Neural progenitor cell (in vitro differentiated cells): ENCODE measurements at regions not wholly inside any gene's neighbourhood (a gene's known extent, or its start where the extent isn't known, plus 50 kb on each side); places are given as distances from the start of the nearest gene placed in this dataset.

Experiments
- DNase-seq: peaks from one replicate; pipeline ENCODE4 v3.0.0-alpha.2; 2016; ENCODE audit warnings: low spot score
- H2AFZ ChIP-seq: fragments of 200-600 bp; sonication (generic); replicated peaks from 2 replicates; pipeline ENCODE4 v1.6.1; 2016; ENCODE audit warnings: antibody characterized with exemption
- H3F3A ChIP-seq: fragments of 200-600 bp; sonication (generic); 2 replicates; pipeline ENCODE4 v1.6.1; 2016; ENCODE audit warnings: antibody characterized with exemption, low read depth
- H3K27ac ChIP-seq: fragments of 200-600 bp; sonication (generic); 2 replicates; pipeline ENCODE4 v1.5.1; 2016; ENCODE audit warnings: mild to moderate bottlenecking
- H3K27me3 ChIP-seq: fragments of 200-600 bp; sonication (generic); 2 replicates; pipeline ENCODE4 v1.6.1; 2016; ENCODE audit warnings: mild to moderate bottlenecking, moderate library complexity
- H3K36me3 ChIP-seq: fragments of 200-600 bp; sonication (generic); 2 replicates; pipeline ENCODE4 v1.5.1; 2016
- H3K4me1 ChIP-seq: fragments of 200-600 bp; sonication (generic); 2 replicates; pipeline ENCODE4 v1.6.1; 2016; ENCODE audit warnings: mixed run types
- H3K4me2 ChIP-seq: fragments of 200-600 bp; sonication (generic); 2 replicates; pipeline ENCODE4 v1.6.1; 2016
- H3K4me3 ChIP-seq: fragments of 200-600 bp; sonication (generic); 2 replicates; pipeline ENCODE4 v1.5.1; 2016
- H3K79me2 ChIP-seq: fragments of 200-600 bp; sonication (generic); 2 replicates; pipeline ENCODE4 v1.6.1; 2016; ENCODE audit warnings: low read depth
- H3K9ac ChIP-seq: fragments of 200-600 bp; sonication (generic); 2 replicates; pipeline ENCODE4 v1.6.1; 2016
- H3K9me3 ChIP-seq: fragments of 200-600 bp; sonication (generic); 2 replicates; pipeline ENCODE4 v1.5.1; 2016; ENCODE audit warnings: low read depth
- H4K20me1 ChIP-seq: fragments of 200-600 bp; sonication (generic); 2 replicates; pipeline ENCODE4 v1.6.1; 2016; ENCODE audit warnings: low read depth
- H3K27ac Mint-ChIP-seq: 3 replicates; pipeline ENCODE4 v1.8.0; 2021; ENCODE audit warnings: mixed read lengths
- H3K27me3 Mint-ChIP-seq: 2 replicates; pipeline ENCODE4 v1.8.0; 2022; ENCODE audit warnings: low read depth, mild to moderate bottlenecking, inconsistent platforms, moderate library complexity, mixed read lengths; ENCODE audit not compliant: insufficient read depth
- H3K36me3 Mint-ChIP-seq: 3 replicates; pipeline ENCODE4 v1.8.0; 2021; ENCODE audit warnings: mixed read lengths
- H3K4me1 Mint-ChIP-seq: 3 replicates; pipeline ENCODE4 v1.8.0; 2021; ENCODE audit warnings: mixed read lengths
- H3K4me3 Mint-ChIP-seq: 3 replicates; pipeline ENCODE4 v1.8.0; 2021; ENCODE audit warnings: mild to moderate bottlenecking, moderate library complexity, mixed read lengths
- H3K9me3 Mint-ChIP-seq: 3 replicates; pipeline ENCODE4 v1.8.0; 2020; ENCODE audit warnings: mixed read lengths
- CTCF ChIP-seq: fragments of 200-600 bp; sonication (generic); IDR thresholded peaks from 2 replicates; pipeline ENCODE4 v1.5.1; 2017; ENCODE audit warnings: antibody characterized with exemption, mild to moderate bottlenecking
- EZH2 ChIP-seq: fragments of 200-600 bp; sonication (generic); IDR thresholded peaks from 2 replicates; pipeline ENCODE4 v1.6.1; 2017; ENCODE audit warnings: antibody characterized with exemption, mild to moderate bottlenecking, moderate library complexity
- EZH2phosphoT487 ChIP-seq: fragments of 200-600 bp; sonication (generic); IDR thresholded peaks from 2 replicates; pipeline ENCODE4 v1.6.1; 2017; ENCODE audit warnings: antibody characterized with exemption

GRCh38 chr2:160612266-160612856, 118.8 kb upstream of the RBMS1 start:
- no peak overlapping the region for H3K4me2 ChIP-seq
- Mint-ChIP-seq H3K4me1 (peaks cover 2% of the 10 kb centered on the region), H3K4me3 (no peak overlapping the region), H3K27ac (no peak overlapping the region), H3K9me3 (peaks cover 4% of the 10 kb centered on the region), H3K27me3 (no peaks in the 10 kb centered on the region), H3K36me3 (peaks cover 2% of the 10 kb centered on the region)
- no peak for DNase-seq
- no peaks in the 10 kb centered on the region for H3K4me1 ChIP-seq
- no peaks in the 10 kb centered on the region for H3K36me3 ChIP-seq
- no peak overlapping the region for H3K9ac ChIP-seq
- H2AFZ ChIP-seq = no peak overlapping the region
- H3K9me3 ChIP-seq = no peaks in the 10 kb centered on the region
- H3F3A ChIP-seq = no peaks in the 10 kb centered on the region
- no peaks in the 10 kb centered on the region for H3K79me2 ChIP-seq
- no peaks in the 10 kb centered on the region for H4K20me1 ChIP-seq
- H3K27me3 ChIP-seq = no peaks in the 10 kb centered on the region
- H3K4me3 ChIP-seq = no peak overlapping the region
- TF ChIP-seq EZH2 (no peak), CTCF (no peak), EZH2phosphoT487 (no peak)
- no peak overlapping the region for H3K27ac ChIP-seq

- TF ChIP-seq CTCF (no peak), EZH2phosphoT487 (no peak), EZH2 (no peak)
- Histone ChIP-seq H3K79me2 (no peaks in the 10 kb centered on the region), H3K27ac (no peak overlapping the region), H3K9me3 (no peaks in the 10 kb centered on the region), H3F3A (no peaks in the 10 kb centered on the region), H3K27me3 (no peaks in the 10 kb centered on the region), H2AFZ (no peak overlapping the region), H3K9ac (no peak overlapping the region), H3K36me3 (no peaks in the 10 kb centered on the region), H3K4me3 (no peak overlapping the region), H3K4me2 (no peak overlapping the region), H4K20me1 (no peaks in the 10 kb centered on the region), H3K4me1 (no peaks in the 10 kb centered on the region)
- Mint-ChIP-seq H3K4me3 (no peak overlapping the region), H3K27me3 (no peaks in the 10 kb centered on the region), H3K36me3 (peaks cover 2% of the 10 kb centered on the region), H3K4me1 (peaks cover under 1% of the 10 kb centered on the region), H3K9me3 (peaks cover 4% of the 10 kb centered on the region), H3K27ac (no peak overlapping the region)
- DNase-seq = no peak
These were observed 120.0 kb upstream of the RBMS1 start for GRCh38 chr2:160613466-160614153.

DNA sequence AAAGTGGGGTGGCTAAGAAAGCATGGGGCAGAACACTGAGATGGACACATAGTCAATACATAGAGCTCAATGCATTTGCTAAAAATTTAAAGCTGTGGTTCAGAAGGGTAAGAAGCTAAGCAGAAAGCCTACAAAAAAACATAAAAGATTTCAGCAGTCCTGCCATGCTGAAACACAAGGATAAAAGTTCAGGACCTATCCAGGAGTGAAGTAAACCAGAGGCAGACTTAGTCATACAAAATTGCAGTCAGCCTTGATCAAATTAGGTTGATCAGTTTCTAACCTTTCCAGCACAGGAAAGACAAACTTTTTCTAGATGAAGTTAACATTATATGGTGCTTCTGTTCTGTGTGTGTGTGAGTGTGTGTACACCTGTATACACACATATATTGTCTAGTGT, 120.8 kb upstream of the RBMS1 start:
- H3K9me3 Mint-ChIP-seq = peaks cover 4% of the 10 kb centered on the region
- Histone ChIP-seq H3K4me1 (no peaks in the 10 kb centered on the region), H3K4me2 (no peak overlapping the region), H3F3A (no peaks in the 10 kb centered on the region), H3K9me3 (no peaks in the 10 kb centered on the region), H3K27me3 (no peaks in the 10 kb centered on the region), H4K20me1 (no peaks in the 10 kb centered on the region), H3K9ac (no peak overlapping the region), H3K36me3 (no peaks in the 10 kb centered on the region), H2AFZ (no peak overlapping the region), H3K79me2 (no peaks in the 10 kb centered on the region), H3K4me3 (no peak overlapping the region), H3K27ac (no peak overlapping the region)
- no peak overlapping the region for H3K4me3 Mint-ChIP-seq
- H3K36me3 Mint-ChIP-seq = peaks cover 2% of the 10 kb centered on the region
- H3K4me1 Mint-ChIP-seq = no peaks in the 10 kb centered on the region
- no peak for DNase-seq
- H3K27ac Mint-ChIP-seq = no peak overlapping the region
- no peak for TF ChIP-seq EZH2phosphoT487
- no peak for TF ChIP-seq EZH2
- TF ChIP-seq CTCF = no peak
- H3K27me3 Mint-ChIP-seq = no peaks in the 10 kb centered on the region
